HCT116 (cell line): ENCODE measurements at regions not wholly inside any gene's neighbourhood (a gene's known extent, or its start where the extent isn't known, plus 50 kb on each side); places are given as distances from the start of the nearest gene placed in this dataset.

Experiments used
- ATAC-seq: fragments of 200-7000 bp; cut with Tn5 transposase; 2 replicates; pipeline ENCODE4 v1.9.1; 2020; ENCODE audit warnings: mild to moderate bottlenecking, moderate library complexity
- BruUV-seq: library from RNA; stranded (reverse); fragments of 400-500 nt; replicated peaks from 2 replicates; lab custom pipeline; 2021; lab: Mats Ljungman, UMichigan
- CTCF ChIA-PET: fragments of 300-600 bp; sonication (Branson Sonifier 250); formaldehyde crosslinking; loops from one replicate; lab custom pipeline; 2021; ENCODE audit warnings: antibody characterized with exemption; lab: Charles Lee
- POLR2A ChIA-PET: fragments of 300-600, 350-600 bp; sonication (Branson Sonifier 250); formaldehyde crosslinking; loops from one replicate; lab custom pipeline; 2021; ENCODE audit warnings: antibody characterized with exemption; lab: Charles Lee
- RAD21 ChIA-PET, 2 experiments: fragments of 300-600 bp; sonication (Branson Sonifier 250); formaldehyde crosslinking; loops; one replicate each; lab custom pipeline; 2023; ENCODE audit warnings: low total read pairs in 2 of 2; ENCODE audit not compliant: uncharacterized antibody in 2 of 2, unreplicated experiment in 2 of 2, low non-redundant PET in 1 of 2; lab: Charles Lee
- DNase-seq: peaks from one replicate; pipeline ENCODE4 v3.0.0-alpha.2; 2010; ENCODE audit warnings: low read depth, low spot score
- H2AFZ ChIP-seq: fragments of 200-600 bp; shearing (Covaris generic), sonication (generic); 2 replicates; pipeline ENCODE4 v1.6.1; 2017; ENCODE audit warnings: low read depth, mixed run types, mixed read lengths, antibody characterized with exemption, low read length; ENCODE audit not compliant: poor library complexity, severe bottlenecking
- H3K27ac ChIP-seq: 2 replicates; pipeline ENCODE4 v1.5.1; 2012; ENCODE audit warnings: low read depth, low read length
- H3K27me3 ChIP-seq: fragments of 200-600 bp; sonication (generic); 2 replicates; pipeline ENCODE4 v1.6.1; 2016; ENCODE audit warnings: mixed run types, low read length, mixed read lengths; ENCODE audit not compliant: insufficient read depth
- H3K36me3 ChIP-seq, 2 experiments: fragments of 200-500 bp in 1 of 2; fragments of 200-600 bp in 1 of 2; sonication (Bioruptor generic) in 1 of 2; sonication (generic) in 1 of 2; 2 replicates each; pipeline versions ENCODE4 v1.5.1 to v1.6.1; 2014 to 2016; ENCODE audit warnings: low read length in 2 of 2, inconsistent platforms in 1 of 2, mixed read lengths in 1 of 2, mixed run types in 1 of 2; ENCODE audit not compliant: insufficient read depth in 2 of 2, control insufficient read depth in 1 of 2
- H3K4me1 ChIP-seq, 2 experiments: fragments of 200-600 bp in 1 of 2; sonication (generic) in 1 of 2; 2 replicates each; pipeline versions ENCODE4 v1.5.1 to v1.6.1; 2012 to 2017; ENCODE audit warnings: low read length in 2 of 2, inconsistent platforms in 1 of 2, mild to moderate bottlenecking in 1 of 2, mixed read lengths in 1 of 2, mixed run types in 1 of 2, moderate library complexity in 1 of 2; ENCODE audit not compliant: insufficient read depth in 2 of 2, control insufficient read depth in 1 of 2
- H3K4me2 ChIP-seq: fragments of 200-600 bp; sonication (generic); 2 replicates; pipeline ENCODE4 v1.6.1; 2017; ENCODE audit warnings: mixed run types, low read length, mixed read lengths
- H3K4me3 ChIP-seq, 2 experiments: fragments of 200-600 bp in 1 of 2; sonication (generic) in 1 of 2; replicated peaks in 1 of 2; 2 replicates each; pipeline ENCODE4 v1.5.1; 2011 to 2016; ENCODE audit warnings: low read length in 2 of 2, control low read depth in 1 of 2, low read depth in 1 of 2, mild to moderate bottlenecking in 1 of 2, mixed read lengths in 1 of 2, mixed run types in 1 of 2
- H3K79me2 ChIP-seq: fragments of 200-600 bp; sonication (generic); 2 replicates; pipeline ENCODE4 v1.6.1; 2017; ENCODE audit warnings: mild to moderate bottlenecking, mixed run types, low read length, moderate library complexity, mixed read lengths; ENCODE audit not compliant: insufficient read depth
- H3K9ac ChIP-seq: fragments of 200-600 bp; sonication (generic); 2 replicates; pipeline ENCODE4 v1.6.1; 2016; ENCODE audit warnings: low read length, mixed read lengths
- H3K9me2 ChIP-seq: fragments of 200-600 bp; sonication (generic), shearing (Covaris generic); 2 replicates; pipeline ENCODE4 v1.6.1; 2017; ENCODE audit warnings: mixed run types, mild to moderate bottlenecking, moderate library complexity; ENCODE audit not compliant: insufficient read depth
- H3K9me3 ChIP-seq, 2 experiments: fragments of 200-500 bp in 1 of 2; fragments of 200-600 bp in 1 of 2; sonication (Bioruptor generic) in 1 of 2; sonication (generic) in 1 of 2; 2 replicates each; pipeline ENCODE4 v1.6.1; 2014 to 2017; ENCODE audit warnings: low read length in 2 of 2, mixed read lengths in 2 of 2, inconsistent platforms in 1 of 2, low read depth in 1 of 2, mild to moderate bottlenecking in 1 of 2, mixed run types in 1 of 2, moderate library complexity in 1 of 2; ENCODE audit not compliant: control insufficient read depth in 1 of 2, insufficient read depth in 1 of 2
- H4K20me1 ChIP-seq: fragments of 200-600 bp; sonication (generic), shearing (Covaris generic); 2 replicates; pipeline ENCODE4 v1.6.1; 2017; ENCODE audit warnings: mixed run types, mild to moderate bottlenecking, moderate library complexity; ENCODE audit not compliant: insufficient read depth
- CBX3 ChIP-seq: IDR thresholded peaks from 2 replicates; pipeline ENCODE4 v1.6.1; 2012; ENCODE audit warnings: low read depth
- EGR1 ChIP-seq: IDR thresholded peaks from 2 replicates; pipeline ENCODE4 v1.6.1; 2012; ENCODE audit warnings: low read depth
- EZH2 ChIP-seq: fragments of 200-600 bp; sonication (generic); IDR thresholded peaks from 2 replicates; pipeline ENCODE4 v1.6.1; 2017; ENCODE audit warnings: antibody characterized with exemption, mixed run types
- EZH2phosphoT487 ChIP-seq: fragments of 200-600 bp; IDR thresholded peaks from 2 replicates; pipeline ENCODE4 v1.6.1; 2018; ENCODE audit warnings: antibody characterized with exemption, borderline replicate concordance
- FOSL1 ChIP-seq: IDR thresholded peaks from 2 replicates; pipeline ENCODE4 v1.6.1; 2012; ENCODE audit warnings: low read depth
- JUND ChIP-seq: IDR thresholded peaks from 2 replicates; pipeline ENCODE4 v1.6.1; 2012
- POLR2A ChIP-seq: IDR thresholded peaks from 2 replicates; pipeline ENCODE4 v1.7.0; 2011; ENCODE audit warnings: borderline replicate concordance; ENCODE audit not compliant: insufficient read depth, insufficient read length; ENCODE audit errors: extremely low read depth
- REST ChIP-seq: IDR thresholded peaks from 2 replicates; pipeline ENCODE4 v1.6.1; 2012; ENCODE audit warnings: low read depth
- SIN3A ChIP-seq: IDR thresholded peaks from 2 replicates; pipeline ENCODE4 v1.6.1; 2012; ENCODE audit warnings: low read depth
- intact Hi-C: fragments of 100-400 bp; cut with micrococcal nuclease; formaldehyde crosslinking; loops from 2 replicates; pipeline ENCODE4 v1.10.0; 2022
- TF ChIP-seq, protein P1 (sequence below): IDR thresholded peaks from 2 replicates; pipeline ENCODE4 v1.6.1; 2012

- H3K27ac ChIP-seq, result no peak overlapping the region
- TF ChIP-seq, protein P1, sequence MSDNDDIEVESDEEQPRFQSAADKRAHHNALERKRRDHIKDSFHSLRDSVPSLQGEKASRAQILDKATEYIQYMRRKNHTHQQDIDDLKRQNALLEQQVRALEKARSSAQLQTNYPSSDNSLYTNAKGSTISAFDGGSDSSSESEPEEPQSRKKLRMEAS, result no peak
- TF ChIP-seq FOSL1 (no peak), EZH2phosphoT487 (no peak), CBX3 (no peak), SIN3A (no peak), EGR1 (no peak)
- TF ChIP-seq, all 23 proteins: peak for 0
- no TSS peak for BruUV-seq
- Histone ChIP-seq H3K36me3 (no peaks in the 10 kb centered on the region), H3K9me2 (no peaks in the 10 kb centered on the region), H3K4me2 (no peak overlapping the region), H3K27me3 (peaks cover 13% of the 10 kb centered on the region), H3K9me3 (no peaks in the 10 kb centered on the region), H3K4me3 (no peak overlapping the region), H3K79me2 (no peaks in the 10 kb centered on the region), H4K20me1 (no peaks in the 10 kb centered on the region), H2AFZ (no peak overlapping the region), H3K4me1 (no peaks in the 10 kb centered on the region), H3K9ac (no peak overlapping the region)
- intact Hi-C loops, result no loop called here
- CTCF ChIA-PET, result no interaction called here
- no peak for ATAC-seq
- POLR2A ChIA-PET, result no interaction called here
- RAD21 ChIA-PET, result no interaction called here
- DNase-seq, result no peak
Measured at GRCh38 chr14:30456296-30456695, 102.7 kb upstream of the G2E3 start.

GRCh38 chr14:30462358-30462757 is 96.6 kb upstream of the G2E3 start:
- Histone ChIP-seq H3K4me3 (no peak overlapping the region), H2AFZ (no peak overlapping the region), H3K4me1 (no peaks in the 10 kb centered on the region), H3K36me3 (no peaks in the 10 kb centered on the region), H3K4me2 (no peak overlapping the region), H4K20me1 (no peaks in the 10 kb centered on the region), H3K27ac (no peak overlapping the region), H3K79me2 (no peaks in the 10 kb centered on the region), H3K27me3 (peaks cover 45% of the 10 kb centered on the region), H3K9me3 (no peaks in the 10 kb centered on the region), H3K9me2 (no peaks in the 10 kb centered on the region), H3K9ac (no peak overlapping the region)
- ChIA-PET RAD21 (no interaction called here), POLR2A (interaction anchor here (1.0 kb wide), 1 partner anchor 22 kb away, joined by 3 read pairs; no protein-coding TSS in a partner anchor), CTCF (no interaction called here)
- BruUV-seq, result no TSS peak
- TF ChIP-seq POLR2A, result no peak
- no peak for TF ChIP-seq REST
- no peak for TF ChIP-seq EGR1
- TF ChIP-seq JUND, result no peak
- TF ChIP-seq EZH2, result no peak
- TF ChIP-seq SIN3A, result no peak
- ATAC-seq, result no peak
- intact Hi-C loops, result no loop called here
- no peak for DNase-seq
